HEK293 (cell line): ENCODE measurements at regions not wholly inside any gene's neighbourhood (a gene's known extent, or its start where the extent isn't known, plus 50 kb on each side); places are given as distances from the start of the nearest gene placed in this dataset.

Experiments
- CTCF ChIA-PET: fragments of 350-600 bp; formaldehyde crosslinking; extraction: SDS; loops from one replicate; lab custom pipeline; 2021; ENCODE audit warnings: antibody characterized with exemption; lab: Yijun Ruan, JAX
- POLR2A ChIA-PET: fragments of 300-600 bp; formaldehyde crosslinking; extraction: SDS; loops from one replicate; lab custom pipeline; 2020; ENCODE audit warnings: antibody characterized with exemption, inconsistent platforms; lab: Yijun Ruan, JAX
- H3K27ac ChIP-seq: fragments of 200-500 bp; sonication (Bioruptor generic); 2 replicates; pipeline ENCODE4 v1.5.1; 2014; ENCODE audit warnings: low read depth, low read length, control low read depth, inconsistent platforms; ENCODE audit errors: extremely low read depth
- H3K36me3 ChIP-seq, 2 experiments: fragments of 200-500 bp in 1 of 2; sonication (Bioruptor generic) in 1 of 2; 1 replicate in 1 of 2; 2 replicates in 1 of 2; pipeline ENCODE4 v1.5.1; 2014 to 2017; ENCODE audit warnings: inconsistent platforms in 2 of 2, low read length in 2 of 2; ENCODE audit not compliant: control insufficient read depth in 2 of 2, insufficient read depth in 1 of 2
- H3K4me1 ChIP-seq: fragments of 200-500 bp; sonication (Bioruptor generic); 2 replicates; pipeline ENCODE4 v1.5.1; 2014; ENCODE audit warnings: mild to moderate bottlenecking, low read length, inconsistent platforms; ENCODE audit not compliant: control insufficient read depth, insufficient read depth
- H3K4me3 ChIP-seq: 2 replicates; pipeline ENCODE4 v1.5.1; 2011; ENCODE audit warnings: low read depth, mild to moderate bottlenecking, control low read depth, low read length, moderate library complexity
- H3K9me3 ChIP-seq: fragments of 200-500 bp; sonication (Bioruptor generic); 2 replicates; pipeline ENCODE4 v1.5.1; 2014; ENCODE audit warnings: low read depth, low read length, inconsistent platforms; ENCODE audit not compliant: control insufficient read depth, insufficient read depth
- GLI2 ChIP-seq: fragments of 450-650 bp; formaldehyde crosslinking; IDR thresholded peaks from 2 replicates; pipeline ENCODE4; 2017; ENCODE audit warnings: missing biosample characterization, missing genetic modification characterization, low read depth, borderline replicate concordance
- KLF16 ChIP-seq: fragments of 450-650 bp; formaldehyde crosslinking; IDR thresholded peaks from 2 replicates; pipeline ENCODE4 v1.5.1; 2017; ENCODE audit warnings: missing biosample characterization, missing genetic modification characterization
- MZF1 ChIP-seq: fragments of 450-650 bp; formaldehyde crosslinking; IDR thresholded peaks from 2 replicates; pipeline ENCODE4 v1.5.1; 2017; ENCODE audit warnings: missing biosample characterization, missing genetic modification characterization, borderline replicate concordance
- PRDM1 ChIP-seq: fragments of 450-650 bp; formaldehyde crosslinking; IDR thresholded peaks from 2 replicates; pipeline ENCODE4; 2016; ENCODE audit warnings: missing biosample characterization, missing genetic modification characterization
- SP7 ChIP-seq: fragments of 450-650 bp; formaldehyde crosslinking; IDR thresholded peaks from 2 replicates; pipeline ENCODE4 v1.5.1; 2016; ENCODE audit warnings: missing biosample characterization, missing genetic modification characterization
- ZBTB8A ChIP-seq: fragments of 450-650 bp; formaldehyde crosslinking; IDR thresholded peaks from 2 replicates; pipeline ENCODE4 v1.5.1; 2016; ENCODE audit warnings: missing biosample characterization, missing genetic modification characterization
- ZFP37 ChIP-seq: fragments of 450-650 bp; formaldehyde crosslinking; IDR thresholded peaks from 2 replicates; pipeline ENCODE4 v1.5.1; 2016; ENCODE audit warnings: missing biosample characterization, missing genetic modification characterization
- ZNF146 ChIP-seq: fragments of 450-650 bp; formaldehyde crosslinking; IDR thresholded peaks from 2 replicates; pipeline ENCODE4 v1.5.1; 2016; ENCODE audit warnings: missing biosample characterization, missing genetic modification characterization
- ZNF169 ChIP-seq: fragments of 450-650 bp; formaldehyde crosslinking; IDR thresholded peaks from 2 replicates; pipeline ENCODE4 v1.5.1; 2016; ENCODE audit warnings: missing biosample characterization, missing genetic modification characterization
- ZNF184 ChIP-seq: fragments of 450-650 bp; IDR thresholded peaks from 2 replicates; pipeline ENCODE4 v1.5.1; 2018; ENCODE audit warnings: missing biosample characterization, mild to moderate bottlenecking, missing genetic modification characterization
- ZNF202 ChIP-seq: fragments of 450-650 bp; formaldehyde crosslinking; IDR thresholded peaks from 2 replicates; pipeline ENCODE4 v1.5.1; 2016; ENCODE audit warnings: missing biosample characterization, missing genetic modification characterization, borderline replicate concordance
- ZNF248 ChIP-seq: fragments of 450-650 bp; formaldehyde crosslinking; IDR thresholded peaks from 2 replicates; pipeline ENCODE4 v1.5.1; 2017; ENCODE audit warnings: missing biosample characterization, missing genetic modification characterization
- ZNF350 ChIP-seq: fragments of 450-650 bp; formaldehyde crosslinking; IDR thresholded peaks from 2 replicates; pipeline ENCODE4 v1.5.0; 2017; ENCODE audit warnings: missing biosample characterization, mild to moderate bottlenecking, missing genetic modification characterization
- ZNF354C ChIP-seq: fragments of 450-650 bp; formaldehyde crosslinking; IDR thresholded peaks from 2 replicates; pipeline ENCODE4 v1.5.1; 2016; ENCODE audit warnings: missing biosample characterization, missing genetic modification characterization, low read depth, borderline replicate concordance
- ZNF404 ChIP-seq: fragments of 450-650 bp; formaldehyde crosslinking; IDR thresholded peaks from 2 replicates; pipeline ENCODE4 v1.5.1; 2017; ENCODE audit warnings: missing biosample characterization, missing genetic modification characterization
- ZNF423 ChIP-seq: fragments of 450-650 bp; formaldehyde crosslinking; IDR thresholded peaks from 2 replicates; pipeline ENCODE4 v1.5.1; 2016; ENCODE audit warnings: missing biosample characterization, missing genetic modification characterization
- ZNF473 ChIP-seq: fragments of 450-650 bp; formaldehyde crosslinking; IDR thresholded peaks from 2 replicates; pipeline ENCODE4 v1.5.1; 2017; ENCODE audit warnings: missing biosample characterization, missing genetic modification characterization
- ZNF544 ChIP-seq: fragments of 450-650 bp; formaldehyde crosslinking; IDR thresholded peaks from 2 replicates; pipeline ENCODE4 v1.5.0; 2017; ENCODE audit warnings: missing biosample characterization, missing genetic modification characterization
- ZNF561 ChIP-seq: fragments of 450-650 bp; IDR thresholded peaks from 2 replicates; pipeline ENCODE4 v1.5.1; 2018; ENCODE audit warnings: missing biosample characterization, missing genetic modification characterization, borderline replicate concordance
- ZNF596 ChIP-seq: fragments of 450-650 bp; IDR thresholded peaks from 2 replicates; pipeline ENCODE4 v1.5.0; 2018; ENCODE audit warnings: missing biosample characterization, mild to moderate bottlenecking, missing genetic modification characterization, moderate library complexity
- ZNF654 ChIP-seq: fragments of 450-650 bp; formaldehyde crosslinking; IDR thresholded peaks from 2 replicates; pipeline ENCODE4 v1.5.1; 2016; ENCODE audit warnings: low read depth, missing biosample characterization, missing genetic modification characterization
- ZNF768 ChIP-seq: fragments of 450-650 bp; formaldehyde crosslinking; IDR thresholded peaks from 2 replicates; pipeline ENCODE4 v1.5.1; 2018; ENCODE audit warnings: missing biosample characterization, mild to moderate bottlenecking, missing genetic modification characterization
- ZNF791 ChIP-seq: fragments of 450-650 bp; formaldehyde crosslinking; IDR thresholded peaks from 2 replicates; pipeline ENCODE4 v1.5.1; 2016; ENCODE audit warnings: missing biosample characterization, missing genetic modification characterization
- TF ChIP-seq, protein P1 (sequence below): fragments of 450-650 bp; formaldehyde crosslinking; IDR thresholded peaks from 2 replicates; pipeline ENCODE4 v1.5.1; 2016; ENCODE audit warnings: missing biosample characterization, missing genetic modification characterization
- TF ChIP-seq, protein P2 (sequence below): fragments of 450-650 bp; formaldehyde crosslinking; IDR thresholded peaks from 2 replicates; pipeline ENCODE4 v1.5.1; 2016; ENCODE audit warnings: missing biosample characterization, missing genetic modification characterization
- TF ChIP-seq, protein P3 (sequence below): fragments of 450-650 bp; formaldehyde crosslinking; IDR thresholded peaks from 2 replicates; pipeline ENCODE4 v1.5.1; 2017; ENCODE audit warnings: missing biosample characterization, missing genetic modification characterization
- TF ChIP-seq, protein P4 (sequence below): sonication (generic); formaldehyde crosslinking; IDR thresholded peaks from 2 replicates; pipeline ENCODE4 v1.8.1; 2022; ENCODE audit warnings: mild to moderate bottlenecking, moderate library complexity, missing genetic modification reagents
- TF ChIP-seq, protein P5 (sequence below): fragments of 450-650 bp; IDR thresholded peaks from 2 replicates; pipeline ENCODE4 v1.5.1; 2018; ENCODE audit warnings: missing biosample characterization, mild to moderate bottlenecking, missing genetic modification characterization

DNA sequence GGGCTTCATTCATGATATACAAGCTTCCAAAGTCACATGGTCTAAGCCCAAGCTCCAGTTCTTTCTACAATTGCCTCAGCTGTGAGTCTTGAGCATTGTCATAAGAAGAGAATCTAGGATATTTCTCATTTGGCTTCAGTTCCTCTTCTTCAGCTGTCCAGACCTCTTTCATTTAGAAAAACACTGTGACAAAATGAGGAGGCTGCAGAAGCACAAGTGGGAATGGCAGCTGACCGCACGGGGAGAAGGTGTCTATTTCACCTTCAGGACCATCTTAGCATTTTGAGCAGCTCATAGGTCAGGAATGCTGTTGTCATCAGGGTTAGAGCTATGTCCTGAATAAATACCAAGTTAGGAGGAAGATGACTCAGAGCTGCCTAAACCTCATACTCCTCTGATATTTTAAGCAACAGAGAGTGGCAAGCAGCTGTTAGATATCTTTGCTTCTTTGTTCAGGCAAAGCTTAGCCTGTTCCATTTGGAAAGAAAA is 390.1 kb upstream of the CITED2 start (continued):
- TF ChIP-seq, protein P1, sequence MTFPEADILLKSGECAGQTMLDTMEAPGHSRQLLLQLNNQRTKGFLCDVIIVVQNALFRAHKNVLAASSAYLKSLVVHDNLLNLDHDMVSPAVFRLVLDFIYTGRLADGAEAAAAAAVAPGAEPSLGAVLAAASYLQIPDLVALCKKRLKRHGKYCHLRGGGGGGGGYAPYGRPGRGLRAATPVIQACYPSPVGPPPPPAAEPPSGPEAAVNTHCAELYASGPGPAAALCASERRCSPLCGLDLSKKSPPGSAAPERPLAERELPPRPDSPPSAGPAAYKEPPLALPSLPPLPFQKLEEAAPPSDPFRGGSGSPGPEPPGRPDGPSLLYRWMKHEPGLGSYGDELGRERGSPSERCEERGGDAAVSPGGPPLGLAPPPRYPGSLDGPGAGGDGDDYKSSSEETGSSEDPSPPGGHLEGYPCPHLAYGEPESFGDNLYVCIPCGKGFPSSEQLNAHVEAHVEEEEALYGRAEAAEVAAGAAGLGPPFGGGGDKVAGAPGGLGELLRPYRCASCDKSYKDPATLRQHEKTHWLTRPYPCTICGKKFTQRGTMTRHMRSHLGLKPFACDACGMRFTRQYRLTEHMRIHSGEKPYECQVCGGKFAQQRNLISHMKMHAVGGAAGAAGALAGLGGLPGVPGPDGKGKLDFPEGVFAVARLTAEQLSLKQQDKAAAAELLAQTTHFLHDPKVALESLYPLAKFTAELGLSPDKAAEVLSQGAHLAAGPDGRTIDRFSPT (tag by site-specific recombination) = no peak
- TF ChIP-seq ZNF404 (tag by site-specific recombination) = no peak
- TF ChIP-seq ZNF248 (tag by site-specific recombination) = no peak
- TF ChIP-seq ZBTB8A (tag by site-specific recombination) = no peak
- TF ChIP-seq, protein P2, sequence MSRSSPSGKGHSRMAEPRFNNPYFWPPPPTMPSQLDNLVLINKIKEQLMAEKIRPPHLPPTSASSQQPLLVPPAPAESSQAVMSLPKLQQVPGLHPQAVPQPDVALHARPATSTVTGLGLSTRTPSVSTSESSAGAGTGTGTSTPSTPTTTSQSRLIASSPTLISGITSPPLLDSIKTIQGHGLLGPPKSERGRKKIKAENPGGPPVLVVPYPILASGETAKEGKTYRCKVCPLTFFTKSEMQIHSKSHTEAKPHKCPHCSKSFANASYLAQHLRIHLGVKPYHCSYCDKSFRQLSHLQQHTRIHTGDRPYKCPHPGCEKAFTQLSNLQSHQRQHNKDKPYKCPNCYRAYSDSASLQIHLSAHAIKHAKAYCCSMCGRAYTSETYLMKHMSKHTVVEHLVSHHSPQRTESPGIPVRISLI (tag by site-specific recombination) = no peak
- TF ChIP-seq ZNF423 (tag by site-specific recombination) = no peak
- TF ChIP-seq ZNF791 (tag by site-specific recombination) = no peak
- TF ChIP-seq PRDM1 = peak; percentile 62; the same call in 1 of the 2 replicates
- TF ChIP-seq ZNF561 (tag by site-specific recombination) = no peak
- peak; percentile 36; the same call in 1 of the 2 replicates for TF ChIP-seq SP7
- no peak for TF ChIP-seq ZNF350 (tag by site-specific recombination)
- 0 out of 2 replicates have a peak, but pooled peaks have one; percentile 52 for TF ChIP-seq ZNF184 (tag by site-specific recombination)
- TF ChIP-seq ZNF169 (tag by site-specific recombination) = no peak
- TF ChIP-seq ZNF768 (tag by site-specific recombination) = no peak
- 0 out of 2 replicates have a peak, but pooled peaks have one; percentile 23 for TF ChIP-seq ZFP37
- TF ChIP-seq ZNF654 (tag by site-specific recombination) = no peak
- TF ChIP-seq ZNF146 (tag by site-specific recombination) = no peak
- TF ChIP-seq ZNF202 = no peak

DNA sequence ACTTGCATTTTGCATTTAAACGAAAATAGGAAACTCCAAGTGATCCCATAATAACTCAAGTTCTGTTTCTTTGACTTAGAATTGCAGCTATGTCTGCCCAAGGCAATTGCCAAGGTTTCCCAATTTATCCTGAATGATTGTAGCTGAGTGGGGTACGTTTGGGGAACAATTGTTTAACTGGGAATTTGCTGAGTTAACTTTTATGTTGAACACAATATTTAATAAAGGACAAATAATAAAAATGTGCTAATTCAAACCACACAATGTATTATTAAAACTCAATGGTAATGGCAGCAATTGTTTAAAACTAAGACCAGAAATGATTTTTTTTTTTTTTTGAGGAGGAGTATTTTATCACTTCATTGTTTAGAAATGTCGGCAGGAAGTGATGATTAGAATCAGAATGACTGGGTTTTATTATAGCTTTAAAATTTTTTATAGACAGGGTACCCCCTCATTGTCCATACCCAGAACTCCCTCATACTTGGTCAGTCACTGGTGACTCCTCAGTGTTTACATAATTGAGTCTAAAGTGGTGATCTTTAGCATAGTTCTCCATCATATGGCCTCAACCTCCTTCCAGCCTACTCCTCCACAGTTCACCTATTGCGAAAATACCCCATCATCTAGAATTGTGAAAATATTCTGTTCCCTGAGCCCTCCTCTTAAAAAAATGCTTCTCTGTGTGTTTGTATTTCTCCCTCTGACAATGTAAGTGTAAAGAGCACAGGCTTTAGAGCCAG is 389.2 kb upstream of the CITED2 start:
- Histone ChIP-seq H3K4me3 (no peak overlapping the region), H3K9me3 (no peaks in the 10 kb centered on the region), H3K4me1 (no peaks in the 10 kb centered on the region; the same call in 1 of the 2 replicates), H3K36me3 (no peaks in the 10 kb centered on the region), H3K27ac (no peak overlapping the region)
- CTCF ChIA-PET = interaction anchor here (0.6 to 0.7 kb wide), 2 partner anchors 64 to 67 kb away, joined by 3 to 4 read pairs; no protein-coding TSS in a partner anchor
- TF ChIP-seq GLI2 (tag by site-specific recombination) = no peak
- no peak for TF ChIP-seq ZNF596 (tag by site-specific recombination)
- TF ChIP-seq, protein P3, sequence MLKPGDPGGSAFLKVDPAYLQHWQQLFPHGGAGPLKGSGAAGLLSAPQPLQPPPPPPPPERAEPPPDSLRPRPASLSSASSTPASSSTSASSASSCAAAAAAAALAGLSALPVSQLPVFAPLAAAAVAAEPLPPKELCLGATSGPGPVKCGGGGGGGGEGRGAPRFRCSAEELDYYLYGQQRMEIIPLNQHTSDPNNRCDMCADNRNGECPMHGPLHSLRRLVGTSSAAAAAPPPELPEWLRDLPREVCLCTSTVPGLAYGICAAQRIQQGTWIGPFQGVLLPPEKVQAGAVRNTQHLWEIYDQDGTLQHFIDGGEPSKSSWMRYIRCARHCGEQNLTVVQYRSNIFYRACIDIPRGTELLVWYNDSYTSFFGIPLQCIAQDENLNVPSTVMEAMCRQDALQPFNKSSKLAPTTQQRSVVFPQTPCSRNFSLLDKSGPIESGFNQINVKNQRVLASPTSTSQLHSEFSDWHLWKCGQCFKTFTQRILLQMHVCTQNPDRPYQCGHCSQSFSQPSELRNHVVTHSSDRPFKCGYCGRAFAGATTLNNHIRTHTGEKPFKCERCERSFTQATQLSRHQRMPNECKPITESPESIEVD = no peak
- TF ChIP-seq ZNF354C (tag by site-specific recombination) = no peak
- TF ChIP-seq KLF16 (tag by site-specific recombination) = no peak
- no peak for TF ChIP-seq ZNF473 (tag by site-specific recombination)
- TF ChIP-seq MZF1 (tag by site-specific recombination) = no peak
- TF ChIP-seq, protein P4, sequence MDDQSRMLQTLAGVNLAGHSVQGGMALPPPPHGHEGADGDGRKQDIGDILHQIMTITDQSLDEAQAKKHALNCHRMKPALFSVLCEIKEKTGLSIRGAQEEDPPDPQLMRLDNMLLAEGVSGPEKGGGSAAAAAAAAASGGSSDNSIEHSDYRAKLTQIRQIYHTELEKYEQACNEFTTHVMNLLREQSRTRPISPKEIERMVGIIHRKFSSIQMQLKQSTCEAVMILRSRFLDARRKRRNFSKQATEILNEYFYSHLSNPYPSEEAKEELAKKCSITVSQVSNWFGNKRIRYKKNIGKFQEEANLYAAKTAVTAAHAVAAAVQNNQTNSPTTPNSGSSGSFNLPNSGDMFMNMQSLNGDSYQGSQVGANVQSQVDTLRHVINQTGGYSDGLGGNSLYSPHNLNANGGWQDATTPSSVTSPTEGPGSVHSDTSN = no peak
- no peak for TF ChIP-seq ZNF544
- TF ChIP-seq, protein P5, sequence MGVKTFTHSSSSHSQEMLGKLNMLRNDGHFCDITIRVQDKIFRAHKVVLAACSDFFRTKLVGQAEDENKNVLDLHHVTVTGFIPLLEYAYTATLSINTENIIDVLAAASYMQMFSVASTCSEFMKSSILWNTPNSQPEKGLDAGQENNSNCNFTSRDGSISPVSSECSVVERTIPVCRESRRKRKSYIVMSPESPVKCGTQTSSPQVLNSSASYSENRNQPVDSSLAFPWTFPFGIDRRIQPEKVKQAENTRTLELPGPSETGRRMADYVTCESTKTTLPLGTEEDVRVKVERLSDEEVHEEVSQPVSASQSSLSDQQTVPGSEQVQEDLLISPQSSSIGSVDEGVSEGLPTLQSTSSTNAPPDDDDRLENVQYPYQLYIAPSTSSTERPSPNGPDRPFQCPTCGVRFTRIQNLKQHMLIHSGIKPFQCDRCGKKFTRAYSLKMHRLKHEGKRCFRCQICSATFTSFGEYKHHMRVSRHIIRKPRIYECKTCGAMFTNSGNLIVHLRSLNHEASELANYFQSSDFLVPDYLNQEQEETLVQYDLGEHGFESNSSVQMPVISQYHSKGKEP (tag by site-specific recombination) = no peak
- POLR2A ChIA-PET = interaction anchor here (2.1 kb wide), 1 partner anchor 389 kb away, joined by 29 read pairs; the partner anchor contains the start of gene CITED2
